ENCODE measurements at regions not wholly inside any gene's neighbourhood (a gene's known extent, or its start where the extent isn't known, plus 50 kb on each side); places are given as distances from the start of the nearest gene placed in this dataset.
A peak's percentile ranks its signal among the peaks of the same experiment; 100 is the strongest.
"Not testable (repeated sequence)": the region's sequence is repeated elsewhere in the genome, so short reads cannot be mapped to it uniquely, and the experiment has no call there.

- no peak for DNase-seq
Measured at GRCh38 chr9:25917731-25918362, 239.6 kb upstream of the TUSC1 start.

DNA sequence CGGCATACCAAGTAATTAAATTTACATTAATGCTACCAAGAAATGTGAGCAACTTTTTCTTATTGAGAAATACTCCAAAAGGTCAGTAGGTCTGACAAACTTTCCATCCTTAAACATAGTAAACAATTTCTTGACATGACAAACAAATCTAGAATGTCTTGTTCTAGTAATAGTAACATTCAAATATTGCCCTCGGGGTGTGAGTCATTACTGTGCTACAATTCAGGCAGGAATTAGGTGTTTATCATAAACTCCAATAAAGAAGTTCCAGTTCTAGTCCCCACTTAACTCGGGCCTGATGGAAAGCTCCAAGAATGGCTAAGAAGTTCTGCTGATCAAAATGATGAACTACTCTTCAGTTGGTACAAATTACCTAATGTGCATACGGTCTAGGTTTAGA is 235.6 kb upstream of the TUSC1 start:
- no peak for DNase-seq

- DNase-seq, result no peak
Measured at GRCh38 chr9:25904701-25905100, 226.5 kb upstream of the TUSC1 start.

GRCh38 chr9:25891527-25891926 is 213.3 kb upstream of the TUSC1 start:
- peak; percentile 46 for DNase-seq

DNA sequence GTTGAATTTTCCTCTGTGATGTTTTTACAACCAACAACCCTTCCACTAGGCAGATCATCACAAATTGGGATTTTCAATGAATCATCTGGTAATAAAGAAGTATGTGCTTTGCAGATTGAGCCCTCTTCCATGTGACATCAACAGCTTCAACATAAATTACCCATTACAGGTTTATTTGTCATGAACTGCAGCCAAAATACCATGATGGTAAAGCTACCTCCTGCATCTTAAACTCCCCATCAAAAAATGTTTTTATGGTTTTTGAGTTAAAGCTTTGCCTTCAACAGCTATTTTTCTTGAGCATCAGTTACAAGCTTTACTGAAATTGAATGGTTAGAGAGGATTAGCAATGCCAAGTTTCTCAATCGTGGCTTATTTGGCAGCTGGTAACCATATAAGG is 211.4 kb upstream of the TUSC1 start:
- no peak for DNase-seq

GRCh38 chr9:25876248-25876647 is 198.0 kb upstream of the TUSC1 start:
- no peak for DNase-seq

GRCh38 chr9:25864509-25864908 is 186.3 kb upstream of the TUSC1 start:
- no peak for DNase-seq

DNA sequence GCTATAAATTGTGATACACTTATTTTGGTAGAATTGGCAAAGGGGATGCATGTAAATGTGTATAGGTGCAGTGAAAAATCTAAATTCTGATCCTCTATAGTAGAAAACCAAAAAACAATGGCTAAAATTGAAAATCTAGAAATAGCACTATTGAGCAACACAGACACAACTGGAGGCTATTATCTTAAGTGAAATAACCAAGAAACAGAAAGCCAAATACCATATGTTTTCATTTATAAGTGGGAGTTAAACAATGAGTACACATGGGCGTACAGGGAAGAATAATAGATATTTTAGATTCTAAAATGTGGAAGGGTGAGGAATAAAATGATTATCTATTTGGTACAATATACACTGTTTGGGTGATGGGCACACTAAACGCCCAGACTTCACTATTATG is 183.2 kb upstream of the TUSC1 start:
- peak; percentile 17 for DNase-seq

GRCh38 chr9:25857147-25857546 is 178.9 kb upstream of the TUSC1 start:
- DNase-seq, result no peak

- no peak for DNase-seq
Measured at GRCh38 chr9:25850803-25851202, 172.6 kb upstream of the TUSC1 start.

GRCh38 chr9:25845867-25846266 is 167.6 kb upstream of the TUSC1 start:
- DNase-seq, result no peak

GRCh38 chr9:25830381-25830780 is 152.1 kb upstream of the TUSC1 start:
- DNase-seq, result no peak

GRCh38 chr9:25827626-25828025 is 149.4 kb upstream of the TUSC1 start:
- DNase-seq, result no peak

DNA sequence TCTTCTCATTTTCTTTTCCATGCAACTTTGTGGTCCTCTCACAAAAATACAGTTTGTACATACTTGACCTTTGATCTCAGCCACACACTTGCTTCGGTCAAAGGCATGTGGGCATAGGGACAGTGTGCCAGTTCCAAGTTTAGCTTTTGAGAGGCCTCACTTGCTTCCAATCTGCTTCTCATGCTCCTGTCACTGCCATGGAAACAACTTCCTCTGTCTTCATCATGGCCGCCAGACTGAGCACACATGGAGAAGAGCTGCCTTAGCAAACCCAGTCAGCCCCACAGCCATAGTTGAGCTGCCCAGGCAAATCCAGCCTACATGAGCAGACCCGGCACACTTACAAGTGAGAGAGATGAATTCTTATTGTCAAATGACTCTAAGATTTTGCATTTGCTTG is 138.2 kb upstream of the TUSC1 start:
- no peak for DNase-seq

DNA sequence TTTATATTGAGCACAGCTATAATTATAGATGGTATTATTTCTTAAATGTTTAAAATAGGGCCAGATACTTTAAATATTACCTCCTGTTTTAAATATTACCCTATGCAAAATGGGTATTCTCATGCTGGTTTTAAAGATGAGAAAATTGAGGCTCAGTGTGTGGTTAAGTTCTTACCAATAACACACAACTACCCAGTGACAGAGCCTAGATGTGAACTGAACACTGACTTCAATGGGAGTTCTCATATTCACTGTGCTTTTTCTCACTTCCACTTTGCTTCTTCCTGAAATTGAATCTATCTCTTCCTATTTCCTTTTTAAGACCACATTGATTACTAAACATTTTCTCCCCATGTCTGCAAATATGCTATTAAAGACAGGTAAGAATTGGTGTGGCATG is 135.8 kb upstream of the TUSC1 start:
- DNase-seq, result no peak

- no peak for DNase-seq
Measured at GRCh38 chr9:25813478-25813877, 135.2 kb upstream of the TUSC1 start.

- DNase-seq, result no peak
Measured at GRCh38 chr9:25808554-25808953, 130.3 kb upstream of the TUSC1 start.

DNA sequence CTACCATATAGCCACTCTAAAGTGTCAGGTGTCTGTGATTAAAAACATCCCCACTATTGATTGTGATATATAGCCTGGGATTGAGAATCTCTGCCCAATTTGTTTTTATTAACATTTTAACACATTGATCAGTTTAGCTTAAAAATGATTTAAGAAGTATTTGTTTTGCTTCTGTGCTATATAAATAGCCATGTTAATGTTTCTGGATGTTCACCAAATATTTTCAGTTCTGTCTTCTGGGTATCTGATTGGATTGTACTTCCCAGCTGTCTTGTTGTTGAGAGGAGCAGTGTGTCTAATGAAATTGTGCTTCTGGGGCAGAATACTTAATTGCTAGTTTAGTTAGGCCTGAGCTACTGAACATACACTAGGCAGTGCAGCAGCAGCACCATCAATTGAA is 126.6 kb upstream of the TUSC1 start:
- DNase-seq, result no peak

DNA sequence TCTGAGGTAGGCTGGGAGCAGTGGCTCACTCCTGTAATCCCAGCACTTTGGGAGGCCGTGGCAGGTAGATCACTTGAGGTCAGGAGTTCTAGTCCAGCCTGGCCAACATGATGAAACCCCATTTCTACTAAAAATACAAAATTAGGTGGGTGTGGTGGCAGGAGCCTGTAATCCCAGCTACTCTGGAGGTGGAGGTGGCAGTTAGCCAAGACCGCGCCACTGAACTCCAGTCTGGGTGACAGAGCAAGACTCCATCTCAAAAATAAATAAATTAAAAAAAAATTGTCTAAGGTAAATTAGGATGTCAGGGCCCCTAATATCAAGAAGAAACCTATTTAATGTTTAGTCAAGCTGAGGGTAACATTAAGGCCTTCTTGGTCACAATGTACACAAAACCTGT is 123.7 kb upstream of the TUSC1 start:
- DNase-seq, result not testable (repeated sequence)

DNA sequence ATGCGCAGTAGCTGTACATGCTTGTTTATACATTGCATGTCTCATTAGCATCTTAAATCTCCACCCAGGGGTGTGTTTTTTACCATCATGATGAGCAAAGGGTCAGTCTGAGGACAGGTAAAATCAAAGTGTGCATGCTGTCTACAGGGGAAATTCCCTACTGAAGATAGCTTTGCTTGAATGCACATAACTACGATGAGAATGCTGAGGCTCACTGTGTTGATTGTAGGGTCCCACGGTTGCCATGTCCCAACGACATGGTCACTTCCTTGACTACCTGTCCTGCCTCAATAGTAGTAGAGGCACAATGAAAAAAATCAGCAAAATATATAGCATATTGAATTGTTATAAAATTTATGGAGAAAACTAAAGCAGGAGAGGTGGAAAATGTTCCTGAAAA is 95.6 kb upstream of the TUSC1 start:
- DNase-seq, result no peak

DNA sequence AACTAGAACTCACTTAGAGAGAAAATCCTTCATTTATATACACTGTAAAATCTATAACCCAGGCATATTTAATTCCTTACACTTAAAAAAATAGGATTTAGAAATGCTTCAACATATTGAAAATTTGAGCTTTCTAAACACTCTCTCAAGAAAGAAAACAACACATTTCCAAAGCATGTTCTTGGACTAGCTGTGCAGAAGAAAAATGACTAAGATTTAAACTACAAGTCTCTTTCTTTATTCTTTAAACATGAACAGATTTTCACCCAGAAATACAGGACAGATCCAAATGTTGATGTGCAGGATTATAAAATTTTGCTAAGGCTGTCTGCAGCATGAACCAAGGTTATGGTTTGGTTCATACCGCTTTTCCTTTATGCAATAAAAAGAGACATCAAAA is 77.7 kb upstream of the TUSC1 start:
- DNase-seq, result no peak

DNA sequence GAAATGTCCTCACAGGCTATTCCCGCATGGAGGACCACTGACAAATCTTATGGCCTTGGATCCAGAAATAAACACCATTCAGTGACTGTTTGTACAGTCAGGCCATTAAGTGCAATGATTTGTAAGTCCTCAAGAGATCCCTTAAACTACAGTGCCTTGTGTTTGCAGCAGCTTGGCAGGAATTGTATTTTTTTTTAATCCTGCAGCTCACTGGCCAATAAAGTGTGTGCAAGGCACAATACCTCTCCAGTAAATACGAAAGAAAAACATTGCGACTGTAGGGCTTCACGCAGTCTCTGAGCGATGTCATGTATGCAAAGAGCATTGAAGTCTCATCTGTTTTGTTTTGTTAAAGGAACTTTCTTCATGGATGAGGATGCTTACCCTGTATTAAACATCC is 74.2 kb upstream of the TUSC1 start:
- peak; percentile 31 for DNase-seq

DNA sequence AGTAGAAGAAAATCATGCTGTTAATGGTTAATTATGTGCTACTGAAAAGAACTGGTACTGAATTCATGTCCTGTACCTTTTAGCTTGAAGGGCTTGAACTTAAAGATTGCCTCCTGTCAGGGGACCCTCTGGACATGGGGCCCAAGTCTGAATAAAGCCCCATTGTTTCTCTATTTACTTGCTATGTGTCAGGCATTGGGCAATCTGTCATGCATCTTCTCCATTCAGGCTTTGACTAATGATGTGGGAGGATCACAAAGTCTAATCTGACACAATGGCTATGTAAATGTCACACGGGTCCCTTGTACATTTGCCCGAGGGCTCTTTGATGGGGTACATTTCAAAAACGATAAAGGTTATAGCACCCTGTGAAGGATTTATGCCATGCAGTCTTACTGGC is 64.0 kb upstream of the TUSC1 start:
- no peak for DNase-seq

DNA sequence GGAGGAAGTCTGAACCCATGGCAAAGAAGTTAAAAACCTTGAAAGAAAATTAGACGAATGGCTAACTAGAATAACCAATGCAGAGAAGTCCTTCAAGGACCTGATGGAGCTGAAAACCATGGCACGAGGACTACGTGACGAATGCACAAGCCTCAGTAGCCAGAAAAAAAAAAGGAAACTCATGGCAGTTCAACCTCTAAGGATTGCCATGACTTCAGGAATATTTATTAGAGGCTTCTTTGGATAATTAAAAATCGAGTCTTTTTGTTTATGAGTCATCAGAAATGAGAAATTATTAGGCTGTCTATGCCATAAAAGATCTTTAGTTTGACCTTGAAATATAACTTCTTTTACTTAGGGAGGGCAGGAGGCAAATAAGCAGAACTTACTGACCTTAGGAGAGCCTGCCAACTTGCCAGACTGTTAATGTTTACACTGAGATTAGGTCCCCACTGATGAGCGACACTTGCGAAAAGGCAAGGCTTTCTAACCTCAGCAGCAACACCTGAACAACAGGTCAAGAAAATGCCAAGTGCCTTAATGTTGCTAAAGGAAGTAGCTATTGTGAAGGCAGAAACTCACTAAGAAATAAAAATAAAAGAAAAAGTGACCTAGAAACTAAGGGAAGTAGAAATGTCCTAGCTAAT is 55.2 kb upstream of the TUSC1 start:
- no peak for DNase-seq

All from muscle of arm (tissue), 1 donor.